ENCODE measurements at regions not wholly inside any gene's neighbourhood (a gene's known extent, or its start where the extent isn't known, plus 50 kb on each side); places are given as distances from the start of the nearest gene placed in this dataset.

- TF ChIP-seq, protein P1, sequence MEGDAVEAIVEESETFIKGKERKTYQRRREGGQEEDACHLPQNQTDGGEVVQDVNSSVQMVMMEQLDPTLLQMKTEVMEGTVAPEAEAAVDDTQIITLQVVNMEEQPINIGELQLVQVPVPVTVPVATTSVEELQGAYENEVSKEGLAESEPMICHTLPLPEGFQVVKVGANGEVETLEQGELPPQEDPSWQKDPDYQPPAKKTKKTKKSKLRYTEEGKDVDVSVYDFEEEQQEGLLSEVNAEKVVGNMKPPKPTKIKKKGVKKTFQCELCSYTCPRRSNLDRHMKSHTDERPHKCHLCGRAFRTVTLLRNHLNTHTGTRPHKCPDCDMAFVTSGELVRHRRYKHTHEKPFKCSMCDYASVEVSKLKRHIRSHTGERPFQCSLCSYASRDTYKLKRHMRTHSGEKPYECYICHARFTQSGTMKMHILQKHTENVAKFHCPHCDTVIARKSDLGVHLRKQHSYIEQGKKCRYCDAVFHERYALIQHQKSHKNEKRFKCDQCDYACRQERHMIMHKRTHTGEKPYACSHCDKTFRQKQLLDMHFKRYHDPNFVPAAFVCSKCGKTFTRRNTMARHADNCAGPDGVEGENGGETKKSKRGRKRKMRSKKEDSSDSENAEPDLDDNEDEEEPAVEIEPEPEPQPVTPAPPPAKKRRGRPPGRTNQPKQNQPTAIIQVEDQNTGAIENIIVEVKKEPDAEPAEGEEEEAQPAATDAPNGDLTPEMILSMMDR (conservative IDR thresholded peaks at IDR 0.05; ENCODE audit: low read depth in 2 of 2), result no peak
- TF ChIP-seq CREB1 (CRISPR knock-in tag; IDR thresholded peaks at IDR 0.05; ENCODE audit: low read depth) (no peak), EZH2 (IDR thresholded peaks at IDR 0.05; ENCODE audit: low read depth, unreplicated experiment) (no peak), JUNB (IDR thresholded peaks at IDR 0.05; ENCODE audit: unreplicated experiment) (no peak), ETS1 (IDR thresholded peaks at IDR 0.05) (no peak), EZH2phosphoT487 (IDR thresholded peaks at IDR 0.05; ENCODE audit: unreplicated experiment) (no peak), POLR2AphosphoS5 (IDR thresholded peaks at IDR 0.05; ENCODE audit: low read depth) (no peak), ZNF331 (CRISPR knock-in tag; IDR thresholded peaks at IDR 0.05; ENCODE audit: low read depth) (no peak), STAT1 (IDR thresholded peaks at IDR 0.05; ENCODE audit: unreplicated experiment) (no peak)
- TF ChIP-seq, protein P2, sequence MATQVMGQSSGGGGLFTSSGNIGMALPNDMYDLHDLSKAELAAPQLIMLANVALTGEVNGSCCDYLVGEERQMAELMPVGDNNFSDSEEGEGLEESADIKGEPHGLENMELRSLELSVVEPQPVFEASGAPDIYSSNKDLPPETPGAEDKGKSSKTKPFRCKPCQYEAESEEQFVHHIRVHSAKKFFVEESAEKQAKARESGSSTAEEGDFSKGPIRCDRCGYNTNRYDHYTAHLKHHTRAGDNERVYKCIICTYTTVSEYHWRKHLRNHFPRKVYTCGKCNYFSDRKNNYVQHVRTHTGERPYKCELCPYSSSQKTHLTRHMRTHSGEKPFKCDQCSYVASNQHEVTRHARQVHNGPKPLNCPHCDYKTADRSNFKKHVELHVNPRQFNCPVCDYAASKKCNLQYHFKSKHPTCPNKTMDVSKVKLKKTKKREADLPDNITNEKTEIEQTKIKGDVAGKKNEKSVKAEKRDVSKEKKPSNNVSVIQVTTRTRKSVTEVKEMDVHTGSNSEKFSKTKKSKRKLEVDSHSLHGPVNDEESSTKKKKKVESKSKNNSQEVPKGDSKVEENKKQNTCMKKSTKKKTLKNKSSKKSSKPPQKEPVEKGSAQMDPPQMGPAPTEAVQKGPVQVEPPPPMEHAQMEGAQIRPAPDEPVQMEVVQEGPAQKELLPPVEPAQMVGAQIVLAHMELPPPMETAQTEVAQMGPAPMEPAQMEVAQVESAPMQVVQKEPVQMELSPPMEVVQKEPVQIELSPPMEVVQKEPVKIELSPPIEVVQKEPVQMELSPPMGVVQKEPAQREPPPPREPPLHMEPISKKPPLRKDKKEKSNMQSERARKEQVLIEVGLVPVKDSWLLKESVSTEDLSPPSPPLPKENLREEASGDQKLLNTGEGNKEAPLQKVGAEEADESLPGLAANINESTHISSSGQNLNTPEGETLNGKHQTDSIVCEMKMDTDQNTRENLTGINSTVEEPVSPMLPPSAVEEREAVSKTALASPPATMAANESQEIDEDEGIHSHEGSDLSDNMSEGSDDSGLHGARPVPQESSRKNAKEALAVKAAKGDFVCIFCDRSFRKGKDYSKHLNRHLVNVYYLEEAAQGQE (IDR thresholded peaks at IDR 0.05; ENCODE audit: unreplicated experiment), result no peak
- TF ChIP-seq, protein P3, sequence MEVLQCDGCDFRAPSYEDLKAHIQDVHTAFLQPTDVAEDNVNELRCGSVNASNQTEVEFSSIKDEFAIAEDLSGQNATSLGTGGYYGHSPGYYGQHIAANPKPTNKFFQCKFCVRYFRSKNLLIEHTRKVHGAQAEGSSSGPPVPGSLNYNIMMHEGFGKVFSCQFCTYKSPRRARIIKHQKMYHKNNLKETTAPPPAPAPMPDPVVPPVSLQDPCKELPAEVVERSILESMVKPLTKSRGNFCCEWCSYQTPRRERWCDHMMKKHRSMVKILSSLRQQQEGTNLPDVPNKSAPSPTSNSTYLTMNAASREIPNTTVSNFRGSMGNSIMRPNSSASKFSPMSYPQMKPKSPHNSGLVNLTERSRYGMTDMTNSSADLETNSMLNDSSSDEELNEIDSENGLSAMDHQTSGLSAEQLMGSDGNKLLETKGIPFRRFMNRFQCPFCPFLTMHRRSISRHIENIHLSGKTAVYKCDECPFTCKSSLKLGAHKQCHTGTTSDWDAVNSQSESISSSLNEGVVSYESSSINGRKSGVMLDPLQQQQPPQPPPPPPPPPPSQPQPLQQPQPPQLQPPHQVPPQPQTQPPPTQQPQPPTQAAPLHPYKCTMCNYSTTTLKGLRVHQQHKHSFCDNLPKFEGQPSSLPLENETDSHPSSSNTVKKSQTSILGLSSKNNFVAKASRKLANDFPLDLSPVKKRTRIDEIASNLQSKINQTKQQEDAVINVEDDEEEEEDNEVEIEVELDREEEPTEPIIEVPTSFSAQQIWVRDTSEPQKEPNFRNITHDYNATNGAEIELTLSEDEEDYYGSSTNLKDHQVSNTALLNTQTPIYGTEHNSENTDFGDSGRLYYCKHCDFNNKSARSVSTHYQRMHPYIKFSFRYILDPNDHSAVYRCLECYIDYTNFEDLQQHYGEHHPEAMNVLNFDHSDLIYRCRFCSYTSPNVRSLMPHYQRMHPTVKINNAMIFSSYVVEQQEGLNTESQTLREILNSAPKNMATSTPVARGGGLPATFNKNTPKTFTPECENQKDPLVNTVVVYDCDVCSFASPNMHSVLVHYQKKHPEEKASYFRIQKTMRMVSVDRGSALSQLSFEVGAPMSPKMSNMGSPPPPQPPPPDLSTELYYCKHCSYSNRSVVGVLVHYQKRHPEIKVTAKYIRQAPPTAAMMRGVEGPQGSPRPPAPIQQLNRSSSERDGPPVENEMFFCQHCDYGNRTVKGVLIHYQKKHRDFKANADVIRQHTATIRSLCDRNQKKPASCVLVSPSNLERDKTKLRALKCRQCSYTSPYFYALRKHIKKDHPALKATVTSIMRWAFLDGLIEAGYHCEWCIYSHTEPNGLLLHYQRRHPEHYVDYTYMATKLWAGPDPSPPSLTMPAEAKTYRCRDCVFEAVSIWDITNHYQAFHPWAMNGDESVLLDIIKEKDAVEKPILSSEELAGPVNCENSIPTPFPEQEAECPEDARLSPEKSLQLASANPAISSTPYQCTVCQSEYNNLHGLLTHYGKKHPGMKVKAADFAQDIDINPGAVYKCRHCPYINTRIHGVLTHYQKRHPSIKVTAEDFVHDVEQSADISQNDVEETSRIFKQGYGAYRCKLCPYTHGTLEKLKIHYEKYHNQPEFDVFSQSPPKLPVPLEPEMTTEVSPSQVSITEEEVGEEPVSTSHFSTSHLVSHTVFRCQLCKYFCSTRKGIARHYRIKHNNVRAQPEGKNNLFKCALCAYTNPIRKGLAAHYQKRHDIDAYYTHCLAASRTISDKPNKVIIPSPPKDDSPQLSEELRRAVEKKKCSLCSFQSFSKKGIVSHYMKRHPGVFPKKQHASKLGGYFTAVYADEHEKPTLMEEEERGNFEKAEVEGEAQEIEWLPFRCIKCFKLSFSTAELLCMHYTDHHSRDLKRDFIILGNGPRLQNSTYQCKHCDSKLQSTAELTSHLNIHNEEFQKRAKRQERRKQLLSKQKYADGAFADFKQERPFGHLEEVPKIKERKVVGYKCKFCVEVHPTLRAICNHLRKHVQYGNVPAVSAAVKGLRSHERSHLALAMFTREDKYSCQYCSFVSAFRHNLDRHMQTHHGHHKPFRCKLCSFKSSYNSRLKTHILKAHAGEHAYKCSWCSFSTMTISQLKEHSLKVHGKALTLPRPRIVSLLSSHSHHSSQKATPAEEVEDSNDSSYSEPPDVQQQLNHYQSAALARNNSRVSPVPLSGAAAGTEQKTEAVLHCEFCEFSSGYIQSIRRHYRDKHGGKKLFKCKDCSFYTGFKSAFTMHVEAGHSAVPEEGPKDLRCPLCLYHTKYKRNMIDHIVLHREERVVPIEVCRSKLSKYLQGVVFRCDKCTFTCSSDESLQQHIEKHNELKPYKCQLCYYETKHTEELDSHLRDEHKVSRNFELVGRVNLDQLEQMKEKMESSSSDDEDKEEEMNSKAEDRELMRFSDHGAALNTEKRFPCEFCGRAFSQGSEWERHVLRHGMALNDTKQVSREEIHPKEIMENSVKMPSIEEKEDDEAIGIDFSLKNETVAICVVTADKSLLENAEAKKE (CRISPR knock-in tag; IDR thresholded peaks at IDR 0.05), result no peak
Observed at GRCh38 chr22:47788461-47788860, 1026.0 kb downstream of the TBC1D22A start.

All from GM23338 (cell line).